ENCODE measurements at regions not wholly inside any gene's neighbourhood (a gene's known extent, or its start where the extent isn't known, plus 50 kb on each side); places are given as distances from the start of the nearest gene placed in this dataset.
"Not testable (repeated sequence)": the region's sequence is repeated elsewhere in the genome, so short reads cannot be mapped to it uniquely, and the experiment has no call there.

DNA sequence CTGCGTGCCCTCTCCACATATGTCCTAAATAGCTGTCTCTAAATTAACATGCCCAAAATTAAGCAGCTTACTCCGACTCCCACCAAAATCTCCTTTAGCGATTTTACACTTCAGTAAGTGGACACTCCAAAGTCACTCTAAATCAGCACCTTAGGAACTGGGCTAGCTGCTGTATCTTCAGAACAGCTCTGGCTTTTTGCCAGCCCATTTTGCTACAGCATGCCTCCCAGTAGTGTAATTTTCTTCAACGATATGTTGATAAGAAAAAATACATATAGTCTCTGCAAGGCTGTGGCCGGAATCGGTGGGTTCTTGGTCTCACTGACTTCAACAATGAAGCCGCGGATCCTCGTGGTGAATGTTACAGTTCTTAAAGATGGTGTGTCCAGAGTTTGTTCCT is 291.8 kb upstream of the RGPD4 start:
- DNase-seq, result no peak
- Histone ChIP-seq H3K36me3 (ENCODE audit: insufficient read depth, low read length) (no peaks in the 10 kb centered on the region), H3K9me2 (replicated peaks; ENCODE audit: insufficient read depth, low read length) (no peaks in the 10 kb centered on the region), H3K4me1 (ENCODE audit: low read length) (no peaks in the 10 kb centered on the region), H3K79me2 (ENCODE audit: low read length) (no peaks in the 10 kb centered on the region), H3K27ac (ENCODE audit: low read length) (no peak overlapping the region), H3K9me3 (ENCODE audit: low read length) (no peaks in the 10 kb centered on the region), H4K20me1 (ENCODE audit: insufficient read depth, low read depth, low read length) (no peaks in the 10 kb centered on the region), H3K4me3 (ENCODE audit: low read length) (no peak overlapping the region), H3K27me3 (ENCODE audit: low read length) (no peaks in the 10 kb centered on the region), H3K4me2 (ENCODE audit: low read depth, low read length, poor library complexity, severe bottlenecking) (no peak overlapping the region), H2AFZ (ENCODE audit: low read length) (no peak overlapping the region), H3K9ac (ENCODE audit: low read length) (no peak overlapping the region)

- H3K36me3 ChIP-seq (ENCODE audit: insufficient read depth, low read length); H4K20me1 ChIP-seq (ENCODE audit: insufficient read depth, low read depth, low read length); H3K4me2 ChIP-seq (ENCODE audit: low read depth, low read length, poor library complexity, severe bottlenecking); H3K9ac ChIP-seq (ENCODE audit: low read length); H3K9me2 ChIP-seq (replicated peaks; ENCODE audit: insufficient read depth, low read length); H3K4me1 ChIP-seq (ENCODE audit: low read length); DNase-seq; H3K4me3 ChIP-seq (ENCODE audit: low read length); H3K27ac ChIP-seq (ENCODE audit: low read length); H3K27me3 ChIP-seq (ENCODE audit: low read length); H3K9me3 ChIP-seq (ENCODE audit: low read length); H2AFZ ChIP-seq (ENCODE audit: low read length); H3K79me2 ChIP-seq (ENCODE audit: low read length): not testable (repeated sequence)
These were observed 290.6 kb upstream of the RGPD4 start for GRCh38 chr2:107535905-107536689.

DNA sequence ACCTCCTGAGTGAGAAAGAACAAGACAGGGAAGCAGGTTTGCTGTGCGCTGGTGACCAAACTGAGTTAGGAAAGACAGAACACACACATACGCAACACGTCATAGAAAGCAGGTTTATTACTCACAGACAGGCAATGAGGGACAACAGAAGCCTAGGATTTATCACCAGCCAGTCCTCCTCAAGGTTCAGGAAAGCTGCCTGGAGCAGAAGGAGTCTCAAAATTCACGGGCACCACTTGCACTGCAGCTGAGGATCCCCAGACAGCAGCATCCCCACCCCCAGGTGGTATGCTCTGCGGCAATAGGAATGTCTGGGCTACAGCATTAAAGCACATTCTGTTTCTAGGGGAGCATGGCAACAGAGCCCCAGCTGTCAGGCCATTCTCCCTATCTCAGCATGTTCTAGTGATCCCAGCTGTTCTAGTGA is 284.4 kb upstream of the RGPD4 start:
- Histone ChIP-seq H3K4me1 (ENCODE audit: low read length) (peaks cover 13% of the 10 kb centered on the region), H3K27me3 (ENCODE audit: low read length) (no peaks in the 10 kb centered on the region), H3K9me2 (replicated peaks; ENCODE audit: insufficient read depth, low read length) (no peaks in the 10 kb centered on the region), H3K4me3 (ENCODE audit: low read length) (no peak overlapping the region), H3K9me3 (ENCODE audit: low read length) (no peaks in the 10 kb centered on the region), H3K9ac (ENCODE audit: low read length) (no peak overlapping the region), H3K79me2 (ENCODE audit: low read length) (no peaks in the 10 kb centered on the region), H2AFZ (ENCODE audit: low read length) (no peak overlapping the region), H4K20me1 (ENCODE audit: insufficient read depth, low read depth, low read length) (no peaks in the 10 kb centered on the region), H3K27ac (ENCODE audit: low read length) (no peak overlapping the region), H3K36me3 (ENCODE audit: insufficient read depth, low read length) (no peaks in the 10 kb centered on the region), H3K4me2 (ENCODE audit: low read depth, low read length, poor library complexity, severe bottlenecking) (no peak overlapping the region)
- no peak for DNase-seq

DNA sequence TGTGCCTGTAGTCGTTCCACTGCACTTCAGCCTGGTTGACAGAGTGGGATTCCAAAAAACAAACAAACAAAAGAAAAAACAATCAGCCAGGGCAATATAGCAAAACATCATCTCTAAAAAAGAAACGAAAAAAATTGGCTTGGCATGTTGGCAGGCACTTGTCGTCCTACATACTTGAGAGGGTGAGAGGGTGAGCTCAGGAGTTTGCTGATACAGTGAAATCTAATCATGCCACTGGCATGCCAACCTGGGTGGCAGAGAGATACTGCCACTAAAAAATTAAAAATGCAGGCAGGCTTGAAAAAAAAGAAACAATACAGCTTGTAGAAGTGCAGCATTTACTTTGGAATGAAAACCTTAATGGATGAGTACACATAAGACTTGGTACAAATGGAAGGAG is 282.9 kb upstream of the RGPD4 start:
- no peak for DNase-seq
- Histone ChIP-seq H3K4me3 (ENCODE audit: low read length) (no peak overlapping the region), H3K9ac (ENCODE audit: low read length) (no peak overlapping the region), H3K27ac (ENCODE audit: low read length) (no peak overlapping the region), H3K9me2 (replicated peaks; ENCODE audit: insufficient read depth, low read length) (no peaks in the 10 kb centered on the region), H3K27me3 (ENCODE audit: low read length) (no peaks in the 10 kb centered on the region), H3K36me3 (ENCODE audit: insufficient read depth, low read length) (no peaks in the 10 kb centered on the region), H2AFZ (ENCODE audit: low read length) (no peak overlapping the region), H3K4me2 (ENCODE audit: low read depth, low read length, poor library complexity, severe bottlenecking) (no peak overlapping the region), H4K20me1 (ENCODE audit: insufficient read depth, low read depth, low read length) (no peaks in the 10 kb centered on the region), H3K4me1 (ENCODE audit: low read length) (peaks cover 13% of the 10 kb centered on the region), H3K79me2 (ENCODE audit: low read length) (no peaks in the 10 kb centered on the region), H3K9me3 (ENCODE audit: low read length) (no peaks in the 10 kb centered on the region)

- Histone ChIP-seq H3K79me2 (ENCODE audit: low read length) (no peaks in the 10 kb centered on the region), H3K4me3 (ENCODE audit: low read length) (0 out of 2 replicates have a peak overlapping the region, but pooled peaks have one; percentile 29), H3K27ac (ENCODE audit: low read length) (no peak overlapping the region), H3K9me3 (ENCODE audit: low read length) (no peaks in the 10 kb centered on the region), H3K27me3 (ENCODE audit: low read length) (no peaks in the 10 kb centered on the region), H3K9ac (ENCODE audit: low read length) (no peak overlapping the region), H3K9me2 (replicated peaks; ENCODE audit: insufficient read depth, low read length) (no peaks in the 10 kb centered on the region), H4K20me1 (ENCODE audit: insufficient read depth, low read depth, low read length) (no peaks in the 10 kb centered on the region), H3K4me2 (ENCODE audit: low read depth, low read length, poor library complexity, severe bottlenecking) (peak overlapping the region; percentile 47), H3K36me3 (ENCODE audit: insufficient read depth, low read length) (no peaks in the 10 kb centered on the region), H3K4me1 (ENCODE audit: low read length) (peaks cover 13% of the 10 kb centered on the region), H2AFZ (ENCODE audit: low read length) (peak overlapping the region; percentile 24; the same call in 1 of the 2 replicates)
- DNase-seq, result peak; percentile 70
These were observed 281.6 kb upstream of the RGPD4 start for GRCh38 chr2:107545066-107545465.

GRCh38 chr2:107545851-107546250 is 280.8 kb upstream of the RGPD4 start:
- Histone ChIP-seq H3K4me2 (ENCODE audit: low read depth, low read length, poor library complexity, severe bottlenecking) (peak overlapping the region; percentile 47), H3K27me3 (ENCODE audit: low read length) (no peaks in the 10 kb centered on the region), H3K9me2 (replicated peaks; ENCODE audit: insufficient read depth, low read length) (no peaks in the 10 kb centered on the region), H2AFZ (ENCODE audit: low read length) (0 out of 2 replicates have a peak overlapping the region, but pooled peaks have one; percentile 24), H3K79me2 (ENCODE audit: low read length) (no peaks in the 10 kb centered on the region), H3K9me3 (ENCODE audit: low read length) (no peaks in the 10 kb centered on the region), H4K20me1 (ENCODE audit: insufficient read depth, low read depth, low read length) (no peaks in the 10 kb centered on the region), H3K36me3 (ENCODE audit: insufficient read depth, low read length) (no peaks in the 10 kb centered on the region), H3K27ac (ENCODE audit: low read length) (no peak overlapping the region), H3K4me3 (ENCODE audit: low read length) (0 out of 2 replicates have a peak overlapping the region, but pooled peaks have one; percentile 29), H3K9ac (ENCODE audit: low read length) (no peak overlapping the region), H3K4me1 (ENCODE audit: low read length) (peaks cover 13% of the 10 kb centered on the region)
- no peak for DNase-seq

- H3K9ac ChIP-seq (ENCODE audit: low read length), result no peak overlapping the region
- no peaks in the 10 kb centered on the region for H3K36me3 ChIP-seq (ENCODE audit: insufficient read depth, low read length)
- H3K4me2 ChIP-seq (ENCODE audit: low read depth, low read length, poor library complexity, severe bottlenecking), result no peak overlapping the region
- H2AFZ ChIP-seq (ENCODE audit: low read length), result no peak overlapping the region
- H3K9me2 ChIP-seq (replicated peaks; ENCODE audit: insufficient read depth, low read length), result no peaks in the 10 kb centered on the region
- no peak overlapping the region for H3K4me3 ChIP-seq (ENCODE audit: low read length)
- no peaks in the 10 kb centered on the region for H3K9me3 ChIP-seq (ENCODE audit: low read length)
- no peaks in the 10 kb centered on the region for H3K79me2 ChIP-seq (ENCODE audit: low read length)
- no peaks in the 10 kb centered on the region for H4K20me1 ChIP-seq (ENCODE audit: insufficient read depth, low read depth, low read length)
- peaks cover 13% of the 10 kb centered on the region for H3K4me1 ChIP-seq (ENCODE audit: low read length)
- DNase-seq, result no peak
- H3K27ac ChIP-seq (ENCODE audit: low read length), result no peak overlapping the region
- no peaks in the 10 kb centered on the region for H3K27me3 ChIP-seq (ENCODE audit: low read length)
These were observed 278.5 kb upstream of the RGPD4 start for GRCh38 chr2:107548216-107548615.

DNA sequence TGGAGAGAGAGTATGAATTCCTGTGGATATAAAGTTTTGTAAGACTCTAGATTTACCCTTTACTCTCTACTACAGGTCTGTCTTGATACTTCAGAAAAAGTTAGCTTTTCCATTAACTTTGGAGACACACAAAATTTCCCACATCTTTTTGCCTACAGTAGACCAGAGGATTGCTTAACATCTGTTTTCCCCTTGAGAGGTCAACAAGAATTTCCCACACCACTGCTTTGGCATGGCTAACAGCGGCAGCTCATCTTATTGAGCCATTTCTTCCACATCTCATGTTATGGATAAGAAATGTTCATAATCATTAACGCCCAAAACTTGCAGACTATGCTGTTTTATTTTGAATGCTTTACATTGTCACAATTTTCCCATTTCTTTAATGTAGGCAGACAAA is 273.6 kb upstream of the RGPD4 start:
- Histone ChIP-seq H3K27ac (ENCODE audit: low read length) (no peak overlapping the region), H3K4me1 (ENCODE audit: low read length) (no peaks in the 10 kb centered on the region), H2AFZ (ENCODE audit: low read length) (no peak overlapping the region), H3K9me2 (replicated peaks; ENCODE audit: insufficient read depth, low read length) (no peaks in the 10 kb centered on the region), H3K27me3 (ENCODE audit: low read length) (no peaks in the 10 kb centered on the region), H3K9me3 (ENCODE audit: low read length) (peaks cover 7% of the 10 kb centered on the region), H3K9ac (ENCODE audit: low read length) (no peak overlapping the region), H3K36me3 (ENCODE audit: insufficient read depth, low read length) (no peaks in the 10 kb centered on the region), H3K4me3 (ENCODE audit: low read length) (no peak overlapping the region), H4K20me1 (ENCODE audit: insufficient read depth, low read depth, low read length) (no peaks in the 10 kb centered on the region), H3K79me2 (ENCODE audit: low read length) (no peaks in the 10 kb centered on the region), H3K4me2 (ENCODE audit: low read depth, low read length, poor library complexity, severe bottlenecking) (no peak overlapping the region)
- DNase-seq, result no peak

All from Karpas-422 (cell line).